GM18517 (cell line): ENCODE measurements at regions not wholly inside any gene's neighbourhood (a gene's known extent, or its start where the extent isn't known, plus 50 kb on each side); places are given as distances from the start of the nearest gene placed in this dataset.
"Not testable (repeated sequence)": the region's sequence is repeated elsewhere in the genome, so short reads cannot be mapped to it uniquely, and the experiment has no call there.

ENCODE experiments used
- ATAC-seq: cut with Tn5 transposase; IDR thresholded peaks from one replicate; pipeline ENCODE4 v1.9.1; 2021; ENCODE audit warnings: mild to moderate bottlenecking, moderate library complexity; ENCODE audit not compliant: unreplicated experiment

DNA sequence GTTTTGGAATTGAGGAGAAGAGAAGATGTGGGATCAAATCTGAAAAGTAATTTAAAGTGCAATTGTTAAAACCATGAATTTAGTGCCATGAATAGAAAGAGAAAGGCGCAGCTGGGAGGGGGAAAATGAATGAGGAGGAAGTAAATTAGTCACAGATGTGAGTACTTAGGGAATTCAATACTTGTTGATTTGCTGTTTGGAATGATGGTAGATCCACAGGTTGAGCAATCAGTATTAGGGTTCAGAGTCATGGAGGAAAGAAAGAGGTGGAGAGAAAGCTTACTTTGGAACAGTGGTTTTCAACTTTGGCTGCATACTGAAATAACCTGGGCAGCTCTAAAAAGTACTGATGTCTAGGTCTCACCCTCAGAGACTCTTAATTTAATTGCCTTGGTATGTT lies 229.7 kb upstream of the ASCC3 start:
- ATAC-seq = no peak

DNA sequence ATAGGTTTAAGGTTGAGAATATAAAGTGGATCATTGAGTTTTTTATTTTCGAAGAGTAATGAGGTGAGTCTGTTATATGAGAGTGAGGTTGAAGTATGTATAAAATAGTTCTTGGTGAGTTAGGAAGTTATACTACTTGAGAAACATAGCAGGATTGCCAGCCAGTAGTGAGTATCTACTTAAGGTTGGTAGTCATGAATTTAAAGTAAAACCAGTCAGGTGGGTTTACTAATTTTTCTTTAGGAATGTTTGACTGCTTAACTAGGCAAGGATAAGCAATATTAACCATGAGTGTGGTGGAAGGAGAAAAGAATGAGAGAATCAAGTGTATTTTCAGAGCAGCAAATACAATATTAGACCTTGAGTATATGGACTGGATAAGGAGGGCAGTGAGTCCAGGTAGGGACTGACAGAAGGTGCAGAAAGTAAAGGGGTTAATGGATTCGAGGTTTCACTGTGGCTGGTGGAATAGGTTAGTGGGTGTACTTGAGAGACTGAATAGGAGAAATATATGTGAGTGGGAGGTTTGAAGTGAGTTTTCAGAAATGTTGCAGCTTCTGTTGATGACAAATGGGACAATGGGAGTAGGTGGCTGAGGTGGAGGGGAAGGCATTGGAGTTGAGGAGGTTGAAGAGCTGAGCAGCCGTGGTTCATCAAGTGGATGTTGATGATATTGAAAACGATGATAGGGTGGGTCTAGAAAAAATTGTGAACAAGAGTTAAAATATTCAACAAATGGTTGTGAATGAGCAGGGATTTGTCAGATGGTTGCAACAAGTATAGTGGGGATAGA lies 232.5 kb upstream of the ASCC3 start:
- no peak for ATAC-seq

GRCh38 chr6:101114703-101115102 lies 233.6 kb upstream of the ASCC3 start:
- peak; percentile 59 for ATAC-seq

DNA sequence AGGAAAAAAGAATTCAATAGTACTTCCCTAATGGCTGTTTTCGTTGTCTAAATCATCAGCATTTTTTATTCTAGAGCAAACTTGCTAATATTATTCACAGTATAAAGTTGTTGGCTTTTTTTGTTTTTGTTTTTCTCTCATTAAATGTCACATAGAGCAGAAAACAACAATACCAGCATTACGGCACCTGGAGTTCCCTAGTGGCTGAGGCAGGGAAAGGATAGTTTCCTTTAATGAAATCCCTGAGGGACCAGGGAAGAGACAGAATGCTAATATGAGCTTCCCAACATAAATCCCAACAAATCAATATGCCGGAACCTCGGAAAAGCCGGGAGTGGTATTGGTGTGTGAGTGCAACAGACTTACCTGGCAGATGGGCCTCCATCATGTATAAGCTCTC lies 235.2 kb upstream of the ASCC3 start:
- no peak for ATAC-seq

DNA sequence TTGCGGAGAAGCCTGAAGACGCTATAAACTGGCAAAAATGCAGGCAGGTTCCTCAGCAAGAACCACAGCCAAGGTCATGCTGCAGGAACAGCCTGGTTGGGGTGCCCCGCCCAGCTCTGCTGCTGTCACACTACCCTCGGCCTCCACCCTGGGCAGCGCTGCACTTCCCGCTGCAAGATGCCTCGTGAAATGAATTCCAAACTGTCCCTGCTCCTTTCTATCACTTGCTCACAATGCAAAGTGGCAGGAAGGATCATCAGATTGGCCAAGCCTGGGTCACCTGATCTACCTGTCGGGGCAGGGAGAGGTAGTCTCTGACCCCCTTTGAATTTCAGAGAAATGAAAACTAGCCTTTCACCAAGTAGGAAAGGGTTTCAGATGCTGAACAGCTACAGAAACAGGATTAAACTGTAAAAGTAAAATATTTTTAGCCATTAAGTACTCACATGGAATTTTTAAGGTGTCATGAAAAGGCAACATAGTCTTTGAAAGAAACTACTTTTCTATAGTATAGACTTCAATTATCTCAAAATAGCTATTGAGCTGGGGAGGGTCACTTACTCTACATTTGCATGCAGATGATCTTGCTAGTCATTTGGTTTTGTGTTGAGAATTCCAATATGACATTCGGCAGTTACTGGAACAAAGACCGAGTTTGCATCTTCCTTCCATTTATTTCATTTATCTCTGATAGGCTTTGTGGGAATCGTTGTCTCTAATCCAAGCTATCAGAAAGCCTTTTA lies 236.4 kb upstream of the ASCC3 start:
- ATAC-seq = no peak

DNA sequence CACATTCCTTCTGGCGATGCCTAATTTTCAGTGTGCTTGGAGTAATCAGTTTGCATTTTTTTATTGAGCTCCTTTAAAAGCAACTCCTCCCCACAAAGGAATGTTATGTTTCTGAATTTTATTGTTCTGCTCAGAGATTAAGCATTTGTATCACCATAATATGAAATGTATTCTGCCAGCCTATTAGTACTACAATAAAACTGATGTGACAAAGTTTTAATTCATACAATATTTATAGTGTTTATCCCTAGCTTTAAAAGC lies 236.9 kb upstream of the ASCC3 start:
- no peak for ATAC-seq

- no peak for ATAC-seq
Measured at GRCh38 chr6:101120747-101121146, 239.6 kb upstream of the ASCC3 start.

GRCh38 chr6:101125380-101125971 lies 244.3 kb upstream of the ASCC3 start:
- no peak for ATAC-seq

- no peak for ATAC-seq
Measured at GRCh38 chr6:101126501-101126900, 245.4 kb upstream of the ASCC3 start.

GRCh38 chr6:101129851-101130250 lies 248.7 kb upstream of the ASCC3 start:
- ATAC-seq = no peak

DNA sequence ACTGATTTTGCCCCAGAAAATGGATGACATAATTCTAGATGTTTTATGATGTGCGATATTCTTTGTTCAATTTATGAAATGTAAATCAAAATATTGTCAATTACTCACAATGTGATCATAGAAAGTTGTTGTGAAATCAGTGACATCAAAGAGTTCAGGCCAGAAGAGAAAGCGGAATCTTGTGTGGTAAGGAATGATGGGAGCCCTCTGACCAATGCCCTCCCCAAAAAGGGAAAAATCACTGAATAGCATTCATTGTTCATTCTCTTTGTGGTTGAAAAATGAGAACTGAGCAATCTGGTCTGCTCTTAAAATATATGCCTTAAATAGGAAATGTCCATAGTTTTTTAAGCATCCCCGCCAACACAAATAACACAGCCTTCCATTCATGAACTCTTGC lies 247.1 kb upstream of the GRIK2 start:
- no peak for ATAC-seq

GRCh38 chr6:101150226-101150625 lies 243.3 kb upstream of the GRIK2 start:
- no peak for ATAC-seq

- not testable (repeated sequence) for ATAC-seq
Measured at GRCh38 chr6:101157638-101158037, 235.9 kb upstream of the GRIK2 start.

DNA sequence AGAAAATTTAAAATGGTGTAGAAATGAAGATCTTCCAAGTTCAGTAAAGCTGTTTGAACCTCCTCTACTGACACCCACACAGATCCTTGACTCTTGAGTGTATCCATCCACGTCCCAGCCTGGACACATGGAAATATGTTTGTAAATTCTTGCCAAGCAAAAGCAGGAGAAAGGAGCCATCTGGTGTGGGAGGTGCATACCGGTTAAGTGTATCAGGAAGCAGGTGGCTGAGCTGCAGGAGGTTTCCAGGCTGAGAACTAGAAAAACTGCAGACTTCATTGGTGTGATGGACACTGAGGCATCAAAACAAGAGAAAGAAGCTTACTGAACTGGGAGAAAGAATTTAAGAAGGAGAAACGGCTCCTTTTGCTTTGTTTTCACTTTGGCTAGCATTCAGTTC lies 229.9 kb upstream of the GRIK2 start:
- ATAC-seq = no peak

- ATAC-seq = no peak
Measured at GRCh38 chr6:101167638-101168037, 225.9 kb upstream of the GRIK2 start.

DNA sequence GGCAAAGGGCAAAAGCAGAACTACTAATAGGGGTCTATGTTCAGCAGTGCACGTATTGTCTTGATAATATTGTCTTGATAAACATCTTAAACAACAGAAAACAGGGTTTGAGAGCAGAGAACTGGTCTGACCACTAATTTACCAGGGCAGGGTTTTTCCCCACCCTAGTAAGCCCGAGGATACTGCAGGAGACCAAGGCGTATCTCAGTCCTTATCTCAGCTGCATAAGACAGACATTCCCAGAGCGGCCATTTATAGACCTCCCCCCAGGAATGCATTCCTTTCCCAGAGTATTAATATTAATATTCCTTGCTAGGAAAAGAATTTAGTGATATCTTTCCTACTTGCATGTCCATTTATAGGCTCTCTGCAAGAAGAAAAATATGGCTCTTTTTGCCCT lies 222.5 kb upstream of the GRIK2 start:
- not testable (repeated sequence) for ATAC-seq

DNA sequence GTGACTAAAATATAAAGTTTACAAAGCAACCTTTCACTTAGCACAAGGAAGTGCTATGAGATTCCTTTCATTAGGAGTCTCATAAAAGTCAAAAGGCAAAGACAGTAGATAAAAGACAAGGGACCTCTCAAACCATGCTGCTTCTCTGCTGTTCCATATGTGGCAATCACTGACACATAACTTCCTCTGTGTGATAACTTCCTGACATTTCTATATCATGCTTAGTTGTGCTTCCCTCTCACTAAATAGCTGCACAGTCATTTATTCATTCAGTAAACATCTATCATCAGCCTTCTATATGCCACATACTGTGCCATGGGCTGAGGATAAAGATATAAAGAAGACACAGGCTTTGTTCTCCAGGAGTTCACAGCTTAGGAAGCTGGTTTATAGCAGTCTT lies 214.8 kb upstream of the GRIK2 start:
- ATAC-seq = no peak

- ATAC-seq = no peak
Measured at GRCh38 chr6:101181006-101181405, 212.5 kb upstream of the GRIK2 start.

DNA sequence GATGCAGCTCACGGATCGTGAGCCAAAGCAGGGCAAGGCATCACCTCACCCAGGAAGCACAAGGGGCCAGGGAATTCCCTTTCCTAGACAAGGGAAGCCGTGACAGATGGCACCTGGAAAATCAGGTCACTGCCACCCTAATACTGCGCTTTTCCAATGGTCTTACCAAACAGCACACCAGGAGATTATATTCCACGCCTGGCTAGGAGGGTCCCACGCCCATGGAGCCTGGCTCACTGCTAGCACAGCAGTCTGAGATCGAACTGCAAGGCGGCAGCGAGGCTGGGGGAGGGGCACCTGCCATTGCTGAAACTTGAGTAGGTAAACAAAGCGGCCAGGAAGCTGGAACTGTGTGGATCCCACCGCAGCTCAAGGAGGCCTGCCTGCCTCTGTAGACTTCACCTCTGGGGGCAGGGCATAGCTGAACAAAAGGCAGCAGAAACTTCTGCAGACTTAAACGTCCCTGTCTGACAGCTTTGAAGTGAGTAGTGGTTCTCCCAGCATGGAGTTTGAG lies 205.2 kb upstream of the GRIK2 start:
- ATAC-seq = not testable (repeated sequence)

DNA sequence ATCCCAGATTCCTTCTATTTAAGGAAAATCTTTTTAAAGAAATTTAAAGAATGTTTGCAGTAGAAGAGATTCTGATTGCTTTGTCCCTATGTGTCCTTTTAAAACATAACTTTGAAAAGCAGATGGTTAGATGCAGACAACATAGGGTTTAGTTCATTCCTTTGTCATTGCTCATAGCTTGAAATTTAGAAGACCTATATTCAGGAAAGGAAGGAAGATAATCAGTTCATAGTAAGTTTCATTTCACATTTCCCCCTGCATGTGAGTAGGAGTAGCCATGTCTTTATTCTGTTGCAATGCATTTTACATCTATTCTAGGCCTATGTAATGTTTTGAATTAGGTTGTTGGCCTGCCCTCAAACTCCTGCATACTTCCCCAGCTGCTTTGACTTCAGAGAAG lies 197.9 kb upstream of the GRIK2 start:
- no peak for ATAC-seq

GRCh38 chr6:101199441-101199840 lies 194.1 kb upstream of the GRIK2 start:
- no peak for ATAC-seq

DNA sequence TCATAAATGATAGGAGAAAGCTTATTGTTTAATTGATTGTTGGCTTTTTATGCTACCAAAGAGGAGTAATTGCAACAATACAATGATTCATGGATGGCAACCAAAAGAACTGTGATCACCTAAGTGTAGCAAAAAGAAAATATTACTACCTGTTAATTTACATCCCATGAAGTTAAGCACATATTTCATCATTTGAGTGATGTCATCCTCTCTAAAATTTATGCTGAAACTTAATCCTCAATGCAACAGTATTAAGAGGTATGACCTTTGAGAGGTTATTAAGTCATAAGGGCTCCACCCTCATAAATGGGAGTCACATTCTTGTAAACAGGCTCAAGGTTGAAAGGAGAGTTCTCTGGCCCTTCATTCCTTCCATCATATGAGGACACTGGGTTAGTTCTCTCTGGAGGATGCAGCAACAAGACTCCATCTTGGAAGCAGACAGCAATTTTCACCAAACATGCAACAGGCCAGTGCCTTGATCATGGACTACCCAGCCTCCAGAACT lies 190.6 kb upstream of the GRIK2 start:
- ATAC-seq = no peak
